WTC11 (cell line): ENCODE measurements at regions not wholly inside any gene's neighbourhood (a gene's known extent, or its start where the extent isn't known, plus 50 kb on each side); places are given as distances from the start of the nearest gene placed in this dataset.

Source experiments
- ATAC-seq: fragments of 200-7000 bp; cut with Tn5 transposase; 2 replicates; pipeline ENCODE4 v1.10.0; 2021; ENCODE audit warnings: mild to moderate bottlenecking, moderate library complexity
- CTCF ChIA-PET: fragments of 300-600 bp; sonication (Branson Sonifier 250); formaldehyde crosslinking; loops from one replicate; lab custom pipeline; 2021; ENCODE audit warnings: antibody characterized with exemption; lab: Charles Lee
- POLR2A ChIA-PET: fragments of 350-600 bp; sonication (Branson Sonifier 250); formaldehyde crosslinking; loops from one replicate; lab custom pipeline; 2021; ENCODE audit warnings: antibody characterized with exemption; lab: Charles Lee
- DNase-seq: peaks from one replicate; pipeline ENCODE4 v3.0.0; 2021; ENCODE audit warnings: low spot score
- H3K27ac Mint-ChIP-seq: 2 replicates; pipeline ENCODE4 v1.8.0; 2021; ENCODE audit warnings: mixed read lengths
- H3K27me3 Mint-ChIP-seq: 2 replicates; pipeline ENCODE4 v1.8.0; 2021; ENCODE audit warnings: low read depth, mild to moderate bottlenecking, moderate library complexity, mixed read lengths
- H3K36me3 Mint-ChIP-seq: 2 replicates; pipeline ENCODE4 v1.8.0; 2021; ENCODE audit warnings: mixed read lengths
- H3K4me1 Mint-ChIP-seq: 2 replicates; pipeline ENCODE4 v1.8.0; 2022; ENCODE audit warnings: mixed read lengths
- H3K4me3 Mint-ChIP-seq: 2 replicates; pipeline ENCODE4 v1.8.0; 2021; ENCODE audit warnings: mild to moderate bottlenecking, moderate library complexity, mixed read lengths
- H3K9me3 Mint-ChIP-seq: 2 replicates; pipeline ENCODE4 v1.8.0; 2021; ENCODE audit warnings: mixed read lengths
- AR ChIP-seq: fragments of 250-450 bp; sonication (Bioruptor Pico); IDR thresholded peaks from 2 replicates; pipeline ENCODE4 v1.9.0; 2021; ENCODE audit warnings: mild to moderate bottlenecking
- ATF6 ChIP-seq: sonication (generic); formaldehyde crosslinking; IDR thresholded peaks from 2 replicates; pipeline ENCODE4 v1.8.1; 2023; ENCODE audit warnings: mild to moderate bottlenecking, missing genetic modification reagents
- CREM ChIP-seq: sonication (generic); formaldehyde crosslinking; IDR thresholded peaks from 2 replicates; pipeline ENCODE4 v1.8.1; 2022; ENCODE audit warnings: mild to moderate bottlenecking, missing genetic modification reagents, moderate library complexity
- NFE2L1 ChIP-seq: sonication (generic); formaldehyde crosslinking; IDR thresholded peaks from 2 replicates; pipeline ENCODE4 v1.8.1; 2023; ENCODE audit warnings: missing genetic modification reagents
- PREB ChIP-seq: sonication (generic); formaldehyde crosslinking; IDR thresholded peaks from 2 replicates; pipeline ENCODE4 v1.8.1; 2022; ENCODE audit warnings: mild to moderate bottlenecking, missing genetic modification reagents, moderate library complexity, borderline replicate concordance
- PRRX2 ChIP-seq: fragments of 250-450 bp; sonication (Bioruptor Pico); IDR thresholded peaks from 2 replicates; pipeline ENCODE4 v1.8.0; 2021; ENCODE audit warnings: mild to moderate bottlenecking
- RORB ChIP-seq: fragments of 250-450 bp; sonication (Bioruptor Pico); IDR thresholded peaks from 2 replicates; pipeline ENCODE4 v1.9.0; 2021; ENCODE audit warnings: mild to moderate bottlenecking
- SMAD4 ChIP-seq: sonication (generic); formaldehyde crosslinking; IDR thresholded peaks from 2 replicates; pipeline ENCODE4 v1.8.0; 2022; ENCODE audit warnings: mild to moderate bottlenecking, missing genetic modification reagents
- STAT6 ChIP-seq: sonication (generic); formaldehyde crosslinking; conservative IDR thresholded peaks from 2 replicates; pipeline ENCODE4 v1.8.1; 2023; ENCODE audit warnings: mild to moderate bottlenecking, low read depth, missing genetic modification reagents, moderate library complexity
- ZNF512 ChIP-seq: sonication (generic); formaldehyde crosslinking; IDR thresholded peaks from 2 replicates; pipeline ENCODE4 v1.8.1; 2022; ENCODE audit warnings: missing genetic modification reagents, borderline replicate concordance
- TF ChIP-seq, protein P1 (sequence below): sonication (generic); formaldehyde crosslinking; IDR thresholded peaks from 2 replicates; pipeline ENCODE4 v1.8.1; 2023; ENCODE audit warnings: mild to moderate bottlenecking, missing genetic modification reagents, moderate library complexity
- TF ChIP-seq, protein P2 (sequence below): sonication (generic); formaldehyde crosslinking; IDR thresholded peaks from 2 replicates; pipeline ENCODE4 v1.8.0; 2022; ENCODE audit warnings: mild to moderate bottlenecking, missing genetic modification reagents
- TF ChIP-seq, protein P3 (sequence below): sonication (generic); formaldehyde crosslinking; IDR thresholded peaks from 2 replicates; pipeline ENCODE4 v1.8.1; 2022; ENCODE audit warnings: low read depth, missing genetic modification reagents, borderline replicate concordance

DNA sequence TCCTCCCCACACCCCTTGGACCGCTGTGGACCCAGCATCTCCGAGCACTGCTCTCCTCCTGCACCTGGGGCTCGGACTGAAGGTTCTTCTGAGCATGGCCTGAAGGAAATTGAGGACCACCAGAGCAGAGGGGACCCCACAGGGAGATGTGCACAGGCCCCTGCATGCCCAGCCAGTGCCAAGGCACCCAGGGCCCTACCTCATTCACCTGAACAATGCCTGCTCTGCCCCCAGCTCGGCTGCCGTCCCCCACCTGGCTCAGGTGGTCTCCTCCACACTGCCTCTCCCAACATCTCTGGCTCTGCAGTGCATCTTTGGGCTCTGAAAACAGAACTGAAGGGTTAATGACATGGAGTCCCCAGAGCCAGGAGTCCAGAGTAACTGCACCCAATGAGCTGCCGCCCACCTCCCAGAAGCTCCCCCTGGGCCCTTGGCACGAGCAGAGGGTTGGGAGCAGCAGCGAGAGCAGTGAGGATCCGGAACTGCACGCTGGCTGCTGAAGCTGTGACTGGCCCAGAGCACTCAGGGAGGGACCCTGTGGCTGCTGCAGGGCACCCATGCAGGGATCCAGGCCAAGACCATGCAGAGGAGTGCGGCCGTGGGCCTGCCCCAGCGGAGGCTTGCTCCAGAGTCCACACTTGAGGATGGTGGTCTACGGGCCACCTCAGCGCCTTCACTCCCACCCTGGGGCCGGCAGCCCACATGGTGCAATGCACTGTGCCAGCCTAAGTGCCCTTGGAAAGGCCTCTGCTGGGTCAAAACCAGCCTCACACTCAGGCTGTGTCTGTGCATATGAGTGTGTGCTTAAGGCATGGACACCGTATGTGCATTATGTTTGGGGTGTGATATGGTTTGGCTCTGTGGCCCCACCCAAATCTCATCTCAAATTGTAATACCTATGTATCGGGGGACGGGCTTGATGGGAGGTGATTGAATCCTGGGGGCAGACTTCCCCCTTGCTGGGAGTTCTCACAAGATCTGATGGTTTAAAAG is 686.1 kb downstream of the TBC1D22A start:
- no peak overlapping the region for H3K4me3 Mint-ChIP-seq
- ATAC-seq, result no peak
- peaks cover 3% of the 10 kb centered on the region; the same call in 1 of the 2 replicates for H3K27me3 Mint-ChIP-seq
- TF ChIP-seq, protein P1, sequence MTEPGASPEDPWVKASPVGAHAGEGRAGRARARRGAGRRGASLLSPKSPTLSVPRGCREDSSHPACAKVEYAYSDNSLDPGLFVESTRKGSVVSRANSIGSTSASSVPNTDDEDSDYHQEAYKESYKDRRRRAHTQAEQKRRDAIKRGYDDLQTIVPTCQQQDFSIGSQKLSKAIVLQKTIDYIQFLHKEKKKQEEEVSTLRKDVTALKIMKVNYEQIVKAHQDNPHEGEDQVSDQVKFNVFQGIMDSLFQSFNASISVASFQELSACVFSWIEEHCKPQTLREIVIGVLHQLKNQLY (CRISPR knock-in tag), result no peak
- TF ChIP-seq, protein P2, sequence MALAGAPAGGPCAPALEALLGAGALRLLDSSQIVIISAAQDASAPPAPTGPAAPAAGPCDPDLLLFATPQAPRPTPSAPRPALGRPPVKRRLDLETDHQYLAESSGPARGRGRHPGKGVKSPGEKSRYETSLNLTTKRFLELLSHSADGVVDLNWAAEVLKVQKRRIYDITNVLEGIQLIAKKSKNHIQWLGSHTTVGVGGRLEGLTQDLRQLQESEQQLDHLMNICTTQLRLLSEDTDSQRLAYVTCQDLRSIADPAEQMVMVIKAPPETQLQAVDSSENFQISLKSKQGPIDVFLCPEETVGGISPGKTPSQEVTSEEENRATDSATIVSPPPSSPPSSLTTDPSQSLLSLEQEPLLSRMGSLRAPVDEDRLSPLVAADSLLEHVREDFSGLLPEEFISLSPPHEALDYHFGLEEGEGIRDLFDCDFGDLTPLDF (CRISPR knock-in tag), result no peak
- TF ChIP-seq PREB (CRISPR knock-in tag), result no peak
- no peak for TF ChIP-seq STAT6 (CRISPR knock-in tag)
- TF ChIP-seq NFE2L1 (CRISPR knock-in tag), result no peak
- TF ChIP-seq, protein P3, sequence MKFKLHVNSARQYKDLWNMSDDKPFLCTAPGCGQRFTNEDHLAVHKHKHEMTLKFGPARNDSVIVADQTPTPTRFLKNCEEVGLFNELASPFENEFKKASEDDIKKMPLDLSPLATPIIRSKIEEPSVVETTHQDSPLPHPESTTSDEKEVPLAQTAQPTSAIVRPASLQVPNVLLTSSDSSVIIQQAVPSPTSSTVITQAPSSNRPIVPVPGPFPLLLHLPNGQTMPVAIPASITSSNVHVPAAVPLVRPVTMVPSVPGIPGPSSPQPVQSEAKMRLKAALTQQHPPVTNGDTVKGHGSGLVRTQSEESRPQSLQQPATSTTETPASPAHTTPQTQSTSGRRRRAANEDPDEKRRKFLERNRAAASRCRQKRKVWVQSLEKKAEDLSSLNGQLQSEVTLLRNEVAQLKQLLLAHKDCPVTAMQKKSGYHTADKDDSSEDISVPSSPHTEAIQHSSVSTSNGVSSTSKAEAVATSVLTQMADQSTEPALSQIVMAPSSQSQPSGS (CRISPR knock-in tag), result no peak
- POLR2A ChIA-PET, result no interaction called here
- no peak overlapping the region for H3K27ac Mint-ChIP-seq
- H3K36me3 Mint-ChIP-seq, result peaks cover 21% of the 10 kb centered on the region
- no peaks in the 10 kb centered on the region for H3K4me1 Mint-ChIP-seq
- CTCF ChIA-PET, result no interaction called here
- H3K9me3 Mint-ChIP-seq, result peaks cover 41% of the 10 kb centered on the region
- DNase-seq, result no peak

- no peaks in the 10 kb centered on the region for H3K4me1 Mint-ChIP-seq
- H3K9me3 Mint-ChIP-seq, result peaks cover 42% of the 10 kb centered on the region
- CTCF ChIA-PET, result no interaction called here
- TF ChIP-seq NFE2L1 (CRISPR knock-in tag) (no peak), AR (CRISPR knock-in tag) (no peak), CREM (CRISPR knock-in tag) (no peak), RORB (no peak), ZNF512 (CRISPR knock-in tag) (no peak), ATF6 (CRISPR knock-in tag) (no peak), PRRX2 (no peak), SMAD4 (CRISPR knock-in tag) (no peak)
- TF ChIP-seq, protein P3 (CRISPR knock-in tag), result no peak
- no peak overlapping the region for H3K4me3 Mint-ChIP-seq
- POLR2A ChIA-PET, result no interaction called here
- H3K27me3 Mint-ChIP-seq, result peaks cover 6% of the 10 kb centered on the region
- no peak overlapping the region for H3K27ac Mint-ChIP-seq
- H3K36me3 Mint-ChIP-seq, result peaks cover 26% of the 10 kb centered on the region
- DNase-seq (no peak), ATAC-seq (no peak)
Measured at GRCh38 chr22:47446821-47447810, 684.7 kb downstream of the TBC1D22A start.
